ENCODE measurements at regions not wholly inside any gene's neighbourhood (a gene's known extent, or its start where the extent isn't known, plus 50 kb on each side); places are given as distances from the start of the nearest gene placed in this dataset.

DNA sequence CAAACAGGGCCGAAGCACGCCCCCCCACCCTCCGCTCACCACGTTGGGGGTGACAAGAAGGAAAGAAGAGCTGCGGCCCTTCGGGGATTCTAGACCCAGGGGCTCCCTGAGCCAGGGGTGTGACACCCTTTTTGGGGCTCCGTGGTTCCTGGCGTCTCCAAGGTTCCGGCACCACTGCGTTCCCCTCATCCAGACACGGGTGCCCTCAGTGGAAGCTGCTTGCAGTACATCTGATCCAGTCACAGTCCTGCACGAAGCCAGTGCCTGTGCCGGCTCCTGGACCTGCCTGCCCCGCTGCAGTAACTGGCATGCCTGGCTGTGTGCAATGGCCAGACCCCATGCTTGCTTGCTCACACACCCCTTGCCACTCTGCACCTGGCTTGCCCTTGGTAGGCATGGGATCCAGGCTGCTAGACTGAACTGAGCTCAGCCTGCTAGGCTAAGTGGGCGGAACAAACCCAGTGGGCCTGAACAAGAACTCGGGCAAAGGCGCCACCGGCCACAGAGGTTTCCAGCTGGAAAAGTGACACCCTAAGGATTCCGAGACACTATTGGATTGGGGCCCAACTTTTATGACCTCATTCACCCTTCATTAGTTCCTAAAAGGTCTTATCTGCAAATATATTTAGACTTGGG is 420.4 kb upstream of the AGA start:
- no peaks in the 10 kb centered on the region for H3K27me3 ChIP-seq
- H3K4me1 ChIP-seq = no peaks in the 10 kb centered on the region
- no peaks in the 10 kb centered on the region for H3K36me3 ChIP-seq
- intact Hi-C loops (cut with DNase I; ENCODE audit: low total_unique reads) (no loop called here), in situ Hi-C loops (cut with MboI; ENCODE audit: low sequenced_read_pairs in 4 of 4) (no loop called here)
- no peaks in the 10 kb centered on the region for H3K9me3 ChIP-seq
- no peak for TF ChIP-seq POLR2A (IDR thresholded peaks at IDR 0.05)
- TF ChIP-seq CTCF (IDR thresholded peaks at IDR 0.05 in 4 of 5, conservative IDR thresholded peaks at IDR 0.05 in 1 of 5) = no peak
- H3K4me3 ChIP-seq = no peak overlapping the region
- ATAC-seq (no peak), DNase-seq (no peak)
- H3K27ac ChIP-seq = no peak overlapping the region

DNA sequence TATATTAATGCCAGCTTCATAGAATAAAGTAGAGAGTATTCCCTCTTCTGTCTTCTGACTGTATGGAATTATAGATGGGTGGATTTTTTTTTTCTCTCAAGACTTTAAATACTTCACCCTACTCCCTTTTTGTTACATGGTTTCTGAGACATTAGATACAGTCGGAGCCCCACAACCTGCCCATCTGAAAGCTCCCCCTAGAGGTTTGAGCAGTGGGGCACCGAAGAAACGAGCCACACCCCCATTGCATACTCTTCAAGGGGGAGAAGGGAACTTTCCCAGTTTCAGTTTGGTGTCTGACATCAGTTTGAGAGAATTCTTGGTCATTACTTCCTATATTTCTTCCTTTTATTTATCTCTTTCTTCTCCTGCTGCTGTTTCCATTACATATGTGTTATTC is 437.6 kb upstream of the AGA start:
- Histone ChIP-seq H3K4me3 (no peak overlapping the region), H3K36me3 (no peaks in the 10 kb centered on the region), H3K4me1 (no peaks in the 10 kb centered on the region), H3K9me3 (no peaks in the 10 kb centered on the region), H3K27ac (no peak overlapping the region), H3K27me3 (no peaks in the 10 kb centered on the region)
- ATAC-seq = no peak
- in situ Hi-C loops (cut with MboI; ENCODE audit: low sequenced_read_pairs in 4 of 4) = no loop called here
- no peak for DNase-seq
- intact Hi-C loops (cut with DNase I; ENCODE audit: low total_unique reads) = no loop called here
- TF ChIP-seq CTCF (IDR thresholded peaks at IDR 0.05 in 4 of 5, conservative IDR thresholded peaks at IDR 0.05 in 1 of 5) (no peak), POLR2A (IDR thresholded peaks at IDR 0.05) (no peak)

GRCh38 chr4:177895136-177895535 is 452.9 kb upstream of the AGA start:
- TF ChIP-seq CTCF (IDR thresholded peaks at IDR 0.05 in 4 of 5, conservative IDR thresholded peaks at IDR 0.05 in 1 of 5) = no peak
- no peak for TF ChIP-seq POLR2A (IDR thresholded peaks at IDR 0.05)
- intact Hi-C loops (cut with DNase I; ENCODE audit: low total_unique reads) = no loop called here
- ATAC-seq (no peak), DNase-seq (no peak)
- Histone ChIP-seq H3K36me3 (no peaks in the 10 kb centered on the region), H3K4me1 (no peaks in the 10 kb centered on the region), H3K4me3 (no peak overlapping the region), H3K27me3 (no peaks in the 10 kb centered on the region), H3K27ac (no peak overlapping the region), H3K9me3 (no peaks in the 10 kb centered on the region)
- in situ Hi-C loops (cut with MboI; ENCODE audit: low sequenced_read_pairs in 4 of 4) = no loop called here

GRCh38 chr4:177901786-177902185 is 459.5 kb upstream of the AGA start:
- no peak for ATAC-seq
- intact Hi-C loops (cut with DNase I; ENCODE audit: low total_unique reads) = no loop called here
- TF ChIP-seq CTCF (IDR thresholded peaks at IDR 0.05 in 4 of 5, conservative IDR thresholded peaks at IDR 0.05 in 1 of 5) = no peak
- no peak for TF ChIP-seq POLR2A (IDR thresholded peaks at IDR 0.05)

DNA sequence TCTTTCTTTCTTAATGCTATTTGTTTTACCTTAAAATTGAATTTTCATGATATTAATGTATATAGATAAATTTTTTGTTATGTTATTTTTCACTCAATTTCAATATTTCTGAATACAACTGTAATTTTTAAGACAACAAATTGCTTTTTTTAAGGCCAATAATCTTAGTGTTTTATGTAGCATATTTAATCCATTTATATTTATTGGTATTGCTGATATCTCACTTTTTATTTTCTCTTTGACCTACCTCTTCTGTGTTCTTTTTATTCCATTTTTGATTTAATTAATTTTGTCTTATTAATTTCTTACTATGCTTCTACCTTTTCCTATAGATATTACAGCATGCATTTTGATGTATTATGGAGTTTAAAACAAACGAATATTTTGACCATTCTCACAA is 460.1 kb upstream of the AGA start:
- no peak overlapping the region for H3K4me3 ChIP-seq
- H3K4me1 ChIP-seq = no peaks in the 10 kb centered on the region
- H3K27ac ChIP-seq = no peak overlapping the region
- DNase-seq = no peak
- no peaks in the 10 kb centered on the region for H3K27me3 ChIP-seq
- intact Hi-C loops (cut with DNase I; ENCODE audit: low total_unique reads) (no loop called here), in situ Hi-C loops (cut with MboI; ENCODE audit: low sequenced_read_pairs in 4 of 4) (no loop called here)
- no peaks in the 10 kb centered on the region for H3K9me3 ChIP-seq
- TF ChIP-seq CTCF (IDR thresholded peaks at IDR 0.05 in 4 of 5, conservative IDR thresholded peaks at IDR 0.05 in 1 of 5) (no peak), POLR2A (IDR thresholded peaks at IDR 0.05) (no peak)
- no peaks in the 10 kb centered on the region for H3K36me3 ChIP-seq
- no peak for ATAC-seq

More at GRCh38 chr4:177901786-177902185, 459.5 kb upstream of the AGA start:
- DNase-seq = no peak
- no peaks in the 10 kb centered on the region for H3K36me3 ChIP-seq
- no peaks in the 10 kb centered on the region for H3K27me3 ChIP-seq
- H3K27ac ChIP-seq = no peak overlapping the region
- in situ Hi-C loops (cut with MboI; ENCODE audit: low sequenced_read_pairs in 4 of 4) = no loop called here
- no peaks in the 10 kb centered on the region for H3K9me3 ChIP-seq
- no peak overlapping the region for H3K4me3 ChIP-seq
- H3K4me1 ChIP-seq = no peaks in the 10 kb centered on the region

Data from gastrocnemius medialis (tissue), 4 donors.